A549 (cell line): ENCODE measurements at regions not wholly inside any gene's neighbourhood (a gene's known extent, or its start where the extent isn't known, plus 50 kb on each side); places are given as distances from the start of the nearest gene placed in this dataset.

Source experiments
- ATAC-seq, 2 experiments: fragments of 200-7000 bp in 1 of 2; fragments of >200 bp in 1 of 2; cut with Nextera tagmentation in 1 of 2; cut with Tn5 transposase in 1 of 2; 3 replicates each; pipeline versions ENCODE4 v1.8.0 to v1.9.1; 2018 to 2020; ENCODE audit warnings: mild to moderate bottlenecking in 1 of 2, moderate library complexity in 1 of 2
- CTCF ChIA-PET: fragments of 300-600 bp; sonication (Branson Sonifier 250); formaldehyde crosslinking; extraction: SDS; loops from one replicate; lab custom pipeline; 2021; ENCODE audit warnings: antibody characterized with exemption, inconsistent platforms; lab: Yijun Ruan, JAX
- POLR2A ChIA-PET: fragments of 350-600 bp; formaldehyde crosslinking; extraction: SDS; loops from one replicate; lab custom pipeline; 2021; ENCODE audit warnings: antibody characterized with exemption, inconsistent platforms; lab: Yijun Ruan, JAX
- DNase-seq, 2 experiments: peaks; one replicate each; pipeline versions ENCODE4 v3.0.0 to v3.0.0-alpha.2; 2011 to 2016; ENCODE audit warnings: low read depth in 1 of 2, low spot score in 1 of 2
- FAIRE-seq: peaks from 2 replicates; lab custom pipeline; 2011; peaks lifted over from hg19 to GRCh38; lab: Jason Lieb, UNC
- H3K27ac ChIP-seq, 2 experiments: fragments of >200 bp; sonication (Bioruptor Twin); formaldehyde crosslinking; 3 replicates each; pipeline ENCODE4 v1.5.1; 2016 to 2017
- H3K4me1 ChIP-seq: fragments of >200 bp; sonication (Bioruptor Twin); formaldehyde crosslinking; 3 replicates; pipeline ENCODE4 v1.6.1; 2016
- H3K4me2 ChIP-seq: fragments of >200 bp; sonication (Bioruptor Twin); formaldehyde crosslinking; 3 replicates; pipeline ENCODE4 v1.6.1; 2016
- H3K4me3 ChIP-seq: fragments of >200 bp; sonication (Bioruptor Twin); formaldehyde crosslinking; 3 replicates; pipeline ENCODE4 v1.5.1; 2016
- H3K9me3 ChIP-seq: fragments of >200 bp; sonication (Bioruptor Twin); formaldehyde crosslinking; 3 replicates; pipeline ENCODE4 v1.6.1; 2016
- CBX8 ChIP-seq: fragments of 200-600 bp; sonication (generic); IDR thresholded peaks from 2 replicates; pipeline ENCODE4 v1.6.1; 2016
- CEBPB ChIP-seq, 2 experiments: fragments of >200 bp in 1 of 2; sonication (Bioruptor Twin) in 1 of 2; formaldehyde crosslinking in 1 of 2; IDR thresholded peaks; 2 replicates each; pipeline ENCODE4 v1.6.1; 2012 to 2016
- CHD2 ChIP-seq: fragments of 150-350 bp; IDR thresholded peaks from 2 replicates; pipeline ENCODE4 v1.6.1; 2014; ENCODE audit warnings: low read length; ENCODE audit not compliant: partially characterized antibody
- CHD4 ChIP-seq: fragments of 200-600 bp; sonication (generic); IDR thresholded peaks from 2 replicates; pipeline ENCODE4 v1.6.1; 2016; ENCODE audit warnings: antibody characterized with exemption, mild to moderate bottlenecking, borderline replicate concordance
- EP300 ChIP-seq, 2 experiments: fragments of >200 bp; sonication (Bioruptor Twin); formaldehyde crosslinking; IDR thresholded peaks; 2 replicates in 1 of 2; 3 replicates in 1 of 2; pipeline ENCODE4 v1.6.1; 2016 to 2017
- ESRRA ChIP-seq: fragments of 150-350 bp; IDR thresholded peaks from 2 replicates; pipeline ENCODE4 v1.6.1; 2014; ENCODE audit warnings: mild to moderate bottlenecking, low read length, borderline replicate concordance
- FOSL2 ChIP-seq, 2 experiments: fragments of 450-650 bp in 1 of 2; fragments of >200 bp in 1 of 2; sonication (Bioruptor Twin) in 1 of 2; formaldehyde crosslinking; IDR thresholded peaks; 2 replicates each; pipeline versions ENCODE4 v1.5.0 to v1.6.1; 2016 to 2020; ENCODE audit warnings: mild to moderate bottlenecking in 1 of 2, moderate library complexity in 1 of 2
- FOXS1 ChIP-seq: fragments of 250-450 bp; sonication (Bioruptor Pico); IDR thresholded peaks from 2 replicates; pipeline ENCODE4 v1.5.0; 2020; ENCODE audit warnings: mild to moderate bottlenecking, moderate library complexity
- HDAC2 ChIP-seq: fragments of 200-600 bp; sonication (generic); IDR thresholded peaks from 2 replicates; pipeline ENCODE4 v1.6.1; 2016
- HOXB13 ChIP-seq: fragments of 250-450 bp; sonication (Bioruptor Pico); IDR thresholded peaks from 2 replicates; pipeline ENCODE4 v1.5.0; 2020; ENCODE audit warnings: low read depth, mild to moderate bottlenecking, moderate library complexity
- JUN ChIP-seq, 2 experiments: fragments of >200 bp; sonication (Bioruptor Twin); formaldehyde crosslinking; IDR thresholded peaks; 2 replicates in 1 of 2; 3 replicates in 1 of 2; pipeline ENCODE4 v1.6.1; 2016 to 2017
- MAFK ChIP-seq: fragments of 450-650 bp; IDR thresholded peaks from 2 replicates; pipeline ENCODE4 v1.6.1; 2014; ENCODE audit not compliant: partially characterized antibody
- MYC ChIP-seq: IDR thresholded peaks from 2 replicates; pipeline ENCODE4 v1.6.1; 2012; ENCODE audit warnings: mild to moderate bottlenecking, inconsistent platforms, low read length, improper control_type of control experiment, borderline replicate concordance
- NPAS2 ChIP-seq: fragments of 250-450 bp; sonication (Bioruptor Pico); IDR thresholded peaks from 2 replicates; pipeline ENCODE4 v1.8.0; 2022; ENCODE audit warnings: mild to moderate bottlenecking, moderate library complexity, borderline replicate concordance
- NR3C1 ChIP-seq: fragments of >200 bp; sonication (Bioruptor Twin); formaldehyde crosslinking; IDR thresholded peaks from 3 replicates; pipeline ENCODE4 v1.6.1; 2017
- PHF8 ChIP-seq: fragments of 200-600 bp; sonication (generic); IDR thresholded peaks from 2 replicates; pipeline ENCODE4 v1.6.1; 2016; ENCODE audit warnings: low read depth, mild to moderate bottlenecking, antibody characterized with exemption, moderate library complexity, borderline replicate concordance
- POLR2A ChIP-seq: IDR thresholded peaks from 2 replicates; pipeline ENCODE4 v1.6.1; 2012; ENCODE audit warnings: mild to moderate bottlenecking, low read length
- POLR2AphosphoS2 ChIP-seq: conservative IDR thresholded peaks from 2 replicates; pipeline ENCODE4 v1.6.1; 2012; ENCODE audit warnings: low read length, improper control_type of control experiment, inconsistent platforms
- RCOR1 ChIP-seq: fragments of 150-350 bp; IDR thresholded peaks from 2 replicates; pipeline ENCODE4 v1.6.1; 2014; ENCODE audit warnings: antibody characterized with exemption, low read length, low read depth
- RFX5 ChIP-seq: fragments of 450-650 bp; IDR thresholded peaks from 2 replicates; pipeline ENCODE4 v1.7.1; 2014; ENCODE audit warnings: antibody characterized with exemption, mild to moderate bottlenecking, moderate library complexity
- SMC3 ChIP-seq: fragments of >200 bp; sonication (Bioruptor Twin); formaldehyde crosslinking; IDR thresholded peaks from 3 replicates; pipeline ENCODE4 v1.6.1; 2018; ENCODE audit warnings: inconsistent platforms
- SREBF2 ChIP-seq: fragments of 450-650 bp; IDR thresholded peaks from 2 replicates; pipeline ENCODE4 v1.6.1; 2014; ENCODE audit warnings: mild to moderate bottlenecking, moderate library complexity
- TP53 ChIP-seq: fragments of 250-450 bp; sonication (Bioruptor Pico); IDR thresholded peaks from 2 replicates; pipeline ENCODE4 v1.5.0; 2021; ENCODE audit warnings: mild to moderate bottlenecking, moderate library complexity
- ZFP36 ChIP-seq: fragments of 450-650 bp; IDR thresholded peaks from 2 replicates; pipeline ENCODE4 v1.6.1; 2014; ENCODE audit warnings: borderline replicate concordance; ENCODE audit not compliant: partially characterized antibody
- ZSCAN20 ChIP-seq: fragments of 250-450 bp; sonication (Bioruptor Pico); IDR thresholded peaks from 2 replicates; pipeline ENCODE4 v1.8.0; 2022; ENCODE audit warnings: mild to moderate bottlenecking, moderate library complexity
- WGBS: methylation state at CpG from one replicate; pipeline ENCODE4 v1.1.6; 2017; ENCODE audit errors: missing lambda C conversion rate; 5-methylcytosine and 5-hydroxymethylcytosine counted together
- TF ChIP-seq, protein P1 (sequence below): fragments of >200 bp; sonication (Bioruptor Twin); formaldehyde crosslinking; IDR thresholded peaks from 2 replicates; pipeline ENCODE4 v1.6.1; 2016
- TF ChIP-seq, protein P2 (sequence below): fragments of >200 bp; sonication (Bioruptor Twin); formaldehyde crosslinking; IDR thresholded peaks from 3 replicates; pipeline ENCODE4 v1.5.1; 2016
- TF ChIP-seq, protein P3 (sequence below): fragments of >200 bp; sonication (Bioruptor Twin); formaldehyde crosslinking; IDR thresholded peaks from 3 replicates; pipeline ENCODE4 v1.6.1; 2016
- TF ChIP-seq, protein P4 (sequence below): IDR thresholded peaks from 2 replicates; pipeline ENCODE4 v1.6.1; 2012
- TF ChIP-seq, protein P5 (sequence below): IDR thresholded peaks from 2 replicates; pipeline ENCODE4 v1.6.1; 2012
- TF ChIP-seq, protein P6 (sequence below): fragments of 450-650 bp; IDR thresholded peaks from 2 replicates; pipeline ENCODE4 v1.6.1; 2014; ENCODE audit warnings: antibody characterized with exemption

DNA sequence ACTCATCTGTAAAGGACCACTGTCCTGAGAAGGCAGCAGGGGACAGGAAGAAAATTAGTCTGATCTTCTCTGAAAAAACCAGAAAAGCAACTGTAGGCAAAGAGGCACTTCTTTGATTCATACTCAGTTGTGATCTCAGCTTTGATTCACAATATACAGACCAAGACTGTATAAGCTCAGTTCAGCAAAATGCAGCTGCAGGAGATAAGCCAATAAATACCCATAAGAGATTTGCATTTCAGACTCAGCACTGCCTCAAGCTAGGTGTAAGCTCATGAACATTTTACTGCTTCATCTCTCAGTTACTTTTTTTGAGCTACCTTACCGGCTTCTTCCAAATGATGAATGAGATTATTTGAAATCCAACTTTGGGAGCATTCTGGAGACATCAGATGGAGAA lies 64.2 kb upstream of the LYZL1 start:
- 64% methylated on average over 1 of the region's 1 CpG for WGBS
- Histone ChIP-seq H3K9me3 (no peaks in the 10 kb centered on the region), H3K4me1 (no peaks in the 10 kb centered on the region), H3K27ac (no peak overlapping the region), H3K4me3 (no peak overlapping the region), H3K4me2 (no peak overlapping the region)
- POLR2A ChIA-PET = no interaction called here
- ATAC-seq (no peak), DNase-seq (no peak)
- TF ChIP-seq, protein P1, sequence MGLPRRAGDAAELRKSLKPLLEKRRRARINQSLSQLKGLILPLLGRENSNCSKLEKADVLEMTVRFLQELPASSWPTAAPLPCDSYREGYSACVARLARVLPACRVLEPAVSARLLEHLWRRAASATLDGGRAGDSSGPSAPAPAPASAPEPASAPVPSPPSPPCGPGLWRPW = no peak
- no peak for TF ChIP-seq ZSCAN20 (CRISPR knock-in tag)
- TF ChIP-seq, protein P2, sequence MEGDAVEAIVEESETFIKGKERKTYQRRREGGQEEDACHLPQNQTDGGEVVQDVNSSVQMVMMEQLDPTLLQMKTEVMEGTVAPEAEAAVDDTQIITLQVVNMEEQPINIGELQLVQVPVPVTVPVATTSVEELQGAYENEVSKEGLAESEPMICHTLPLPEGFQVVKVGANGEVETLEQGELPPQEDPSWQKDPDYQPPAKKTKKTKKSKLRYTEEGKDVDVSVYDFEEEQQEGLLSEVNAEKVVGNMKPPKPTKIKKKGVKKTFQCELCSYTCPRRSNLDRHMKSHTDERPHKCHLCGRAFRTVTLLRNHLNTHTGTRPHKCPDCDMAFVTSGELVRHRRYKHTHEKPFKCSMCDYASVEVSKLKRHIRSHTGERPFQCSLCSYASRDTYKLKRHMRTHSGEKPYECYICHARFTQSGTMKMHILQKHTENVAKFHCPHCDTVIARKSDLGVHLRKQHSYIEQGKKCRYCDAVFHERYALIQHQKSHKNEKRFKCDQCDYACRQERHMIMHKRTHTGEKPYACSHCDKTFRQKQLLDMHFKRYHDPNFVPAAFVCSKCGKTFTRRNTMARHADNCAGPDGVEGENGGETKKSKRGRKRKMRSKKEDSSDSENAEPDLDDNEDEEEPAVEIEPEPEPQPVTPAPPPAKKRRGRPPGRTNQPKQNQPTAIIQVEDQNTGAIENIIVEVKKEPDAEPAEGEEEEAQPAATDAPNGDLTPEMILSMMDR = no peak
- TF ChIP-seq, protein P3, sequence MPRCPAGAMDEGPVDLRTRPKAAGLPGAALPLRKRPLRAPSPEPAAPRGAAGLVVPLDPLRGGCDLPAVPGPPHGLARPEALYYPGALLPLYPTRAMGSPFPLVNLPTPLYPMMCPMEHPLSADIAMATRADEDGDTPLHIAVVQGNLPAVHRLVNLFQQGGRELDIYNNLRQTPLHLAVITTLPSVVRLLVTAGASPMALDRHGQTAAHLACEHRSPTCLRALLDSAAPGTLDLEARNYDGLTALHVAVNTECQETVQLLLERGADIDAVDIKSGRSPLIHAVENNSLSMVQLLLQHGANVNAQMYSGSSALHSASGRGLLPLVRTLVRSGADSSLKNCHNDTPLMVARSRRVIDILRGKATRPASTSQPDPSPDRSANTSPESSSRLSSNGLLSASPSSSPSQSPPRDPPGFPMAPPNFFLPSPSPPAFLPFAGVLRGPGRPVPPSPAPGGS = no peak
- TF ChIP-seq, all 56 proteins: peak for 0
- CTCF ChIA-PET = interaction anchor here (1.5 kb wide), 1 partner anchor 18 kb away, joined by 3 read pairs; no protein-coding TSS in a partner anchor
- FAIRE-seq = no peak

DNA sequence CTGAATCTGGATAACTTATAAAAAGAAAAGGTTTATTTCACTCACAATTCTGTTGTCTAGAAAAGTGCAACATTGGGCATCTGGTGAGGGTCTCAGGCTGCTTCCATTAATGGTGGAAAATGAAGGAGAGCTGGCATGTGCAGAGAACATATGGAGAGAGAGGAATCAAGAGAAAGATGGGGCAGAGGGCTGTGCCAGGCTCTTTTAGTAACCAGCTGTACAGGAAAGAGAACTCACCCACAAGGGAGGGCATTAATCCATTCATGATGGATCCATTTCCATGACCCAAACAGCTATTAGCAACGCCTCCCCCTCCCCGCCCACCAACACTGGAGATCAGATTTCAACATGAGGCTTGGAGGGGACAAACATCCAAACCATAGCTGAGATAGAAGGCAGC lies 61.7 kb upstream of the LYZL1 start:
- ChIA-PET POLR2A (no interaction called here), CTCF (interaction anchor here (1.2 to 2.0 kb wide), 2 partner anchors 24 to 99 kb away, joined by 3 to 7 read pairs; no protein-coding TSS in a partner anchor)
- FAIRE-seq (no peak), ATAC-seq (no peak), DNase-seq (no peak)
- Histone ChIP-seq H3K9me3 (no peaks in the 10 kb centered on the region), H3K27ac (no peak overlapping the region), H3K4me3 (no peak overlapping the region), H3K4me1 (no peaks in the 10 kb centered on the region), H3K4me2 (no peak overlapping the region)
- TF ChIP-seq ESRRA (no peak), TP53 (CRISPR knock-in tag) (no peak), SREBF2 (no peak), CHD4 (no peak), CHD2 (no peak), JUN (IDR thresholded peaks at IDR 0.05) (no peak), ZSCAN20 (CRISPR knock-in tag) (no peak), NR3C1 (no peak), RCOR1 (no peak), FOSL2 (IDR thresholded peaks at IDR 0.05) (no peak), FOSL2 (CRISPR knock-in tag; IDR thresholded peaks at IDR 0.05) (no peak)
- TF ChIP-seq, protein P1 = no peak
- WGBS = 39% methylated on average over 2 of the region's 2 CpGs

DNA sequence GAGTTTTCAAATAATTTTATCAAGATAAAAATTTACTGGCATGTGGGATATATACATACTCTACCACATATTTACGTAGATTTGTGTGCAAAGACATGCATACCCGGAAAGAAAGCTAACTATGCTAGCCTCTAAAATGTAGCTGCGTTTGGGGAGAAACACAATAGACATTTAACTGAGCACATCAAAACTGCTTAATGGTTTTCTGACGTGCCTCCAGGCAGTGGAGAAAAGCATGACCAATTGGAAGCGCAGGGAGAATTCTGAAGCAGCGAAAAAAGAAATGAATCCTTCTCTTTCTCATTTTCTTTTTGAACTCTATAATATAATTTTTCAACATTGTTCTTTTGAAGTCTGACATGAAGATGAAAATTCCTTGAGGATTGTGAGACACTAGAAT lies 60.3 kb upstream of the LYZL1 start:
- Histone ChIP-seq H3K9me3 (no peaks in the 10 kb centered on the region), H3K4me3 (no peak overlapping the region)
- WGBS = 76% methylated on average over 6 of the region's 6 CpGs

More for the DNA sequence above, 60.3 kb upstream of the LYZL1 start:
- no peak overlapping the region for H3K4me2 ChIP-seq
- ChIA-PET POLR2A (no interaction called here), CTCF (interaction anchor here (1.2 to 2.2 kb wide), 5 partner anchors 9 to 101 kb away, joined by 3 to 7 read pairs (median 3); no protein-coding TSS in a partner anchor)
- FAIRE-seq (no peak), DNase-seq (no peak), ATAC-seq (no peak)
- H3K4me1 ChIP-seq = no peaks in the 10 kb centered on the region
- TF ChIP-seq HDAC2 = no peak
- TF ChIP-seq CBX8 = no peak
- no peak for TF ChIP-seq FOXS1
- TF ChIP-seq, protein P4, sequence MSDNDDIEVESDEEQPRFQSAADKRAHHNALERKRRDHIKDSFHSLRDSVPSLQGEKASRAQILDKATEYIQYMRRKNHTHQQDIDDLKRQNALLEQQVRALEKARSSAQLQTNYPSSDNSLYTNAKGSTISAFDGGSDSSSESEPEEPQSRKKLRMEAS = no peak
- TF ChIP-seq NPAS2 (CRISPR knock-in tag) = no peak
- no peak for TF ChIP-seq POLR2AphosphoS2
- TF ChIP-seq POLR2A = no peak
- TF ChIP-seq MYC = no peak
- TF ChIP-seq MAFK = no peak
- TF ChIP-seq RFX5 = no peak
- TF ChIP-seq NR3C1 = no peak
- no peak for TF ChIP-seq CEBPB (IDR thresholded peaks at IDR 0.05)
- TF ChIP-seq, protein P5, sequence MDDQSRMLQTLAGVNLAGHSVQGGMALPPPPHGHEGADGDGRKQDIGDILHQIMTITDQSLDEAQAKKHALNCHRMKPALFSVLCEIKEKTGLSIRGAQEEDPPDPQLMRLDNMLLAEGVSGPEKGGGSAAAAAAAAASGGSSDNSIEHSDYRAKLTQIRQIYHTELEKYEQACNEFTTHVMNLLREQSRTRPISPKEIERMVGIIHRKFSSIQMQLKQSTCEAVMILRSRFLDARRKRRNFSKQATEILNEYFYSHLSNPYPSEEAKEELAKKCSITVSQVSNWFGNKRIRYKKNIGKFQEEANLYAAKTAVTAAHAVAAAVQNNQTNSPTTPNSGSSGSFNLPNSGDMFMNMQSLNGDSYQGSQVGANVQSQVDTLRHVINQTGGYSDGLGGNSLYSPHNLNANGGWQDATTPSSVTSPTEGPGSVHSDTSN = no peak
- TF ChIP-seq EP300 (IDR thresholded peaks at IDR 0.05) = no peak
- no peak for TF ChIP-seq ZFP36
- no peak for TF ChIP-seq PHF8
- TF ChIP-seq, protein P6, sequence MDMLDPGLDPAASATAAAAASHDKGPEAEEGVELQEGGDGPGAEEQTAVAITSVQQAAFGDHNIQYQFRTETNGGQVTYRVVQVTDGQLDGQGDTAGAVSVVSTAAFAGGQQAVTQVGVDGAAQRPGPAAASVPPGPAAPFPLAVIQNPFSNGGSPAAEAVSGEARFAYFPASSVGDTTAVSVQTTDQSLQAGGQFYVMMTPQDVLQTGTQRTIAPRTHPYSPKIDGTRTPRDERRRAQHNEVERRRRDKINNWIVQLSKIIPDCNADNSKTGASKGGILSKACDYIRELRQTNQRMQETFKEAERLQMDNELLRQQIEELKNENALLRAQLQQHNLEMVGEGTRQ = no peak
- no peak for TF ChIP-seq HOXB13 (CRISPR knock-in tag)
- TF ChIP-seq SMC3 = no peak
- H3K27ac ChIP-seq = no peak overlapping the region
